ENCODE measurements at regions not wholly inside any gene's neighbourhood (a gene's known extent, or its start where the extent isn't known, plus 50 kb on each side); places are given as distances from the start of the nearest gene placed in this dataset.

GRCh38 chr12:19837543-19837942 is 398.3 kb downstream of the AEBP2 start:
- no peak for TF ChIP-seq CTCF (IDR thresholded peaks at IDR 0.05)
- TF ChIP-seq EZH2 (IDR thresholded peaks at IDR 0.05; ENCODE audit: borderline replicate concordance, insufficient read depth, low read depth, low read length, poor library complexity, severe bottlenecking): no peak

All from B cell (primary cell).